CD4-positive, alpha-beta T cell (primary cell): ENCODE measurements at regions not wholly inside any gene's neighbourhood (a gene's known extent, or its start where the extent isn't known, plus 50 kb on each side); places are given as distances from the start of the nearest gene placed in this dataset.

Experiments used
- ATAC-seq: fragments of 200-7000 bp; cut with Tn5 transposase; one replicate; pipeline ENCODE4 v1.10.0; 2022; ENCODE audit warnings: mild to moderate bottlenecking; ENCODE audit not compliant: poor library complexity
- CTCF ChIA-PET: fragments of 350-600 bp; sonication (Branson Sonifier 250); formaldehyde crosslinking; loops from one replicate; lab custom pipeline; 2021; ENCODE audit warnings: antibody characterized with exemption, inconsistent platforms; lab: Charles Lee
- POLR2A ChIA-PET: fragments of 350-600 bp; sonication (Branson Sonifier 250); formaldehyde crosslinking; loops from one replicate; lab custom pipeline; 2021; ENCODE audit warnings: antibody characterized with exemption, inconsistent platforms; lab: Charles Lee
- DNase-seq, 14 experiments: peaks; one replicate each; pipeline ENCODE4 v3.0.0-alpha.2; 2013 to 2020; ENCODE audit warnings: mixed read lengths in 2 of 14
- H3K27ac ChIP-seq, 2 donors: one replicate each; pipeline versions ENCODE4 v1.5.1 to v1.7.0; 2013; ENCODE audit warnings: low read length in 2 of 2, low read depth in 1 of 2, mild to moderate bottlenecking in 1 of 2
- H3K27me3 ChIP-seq, 2 experiments: 1 replicate in 1 of 2; 2 replicates in 1 of 2; pipeline versions ENCODE4 v1.6.1 to v1.7.0; 2013; ENCODE audit warnings: low read length in 2 of 2, control low read depth in 1 of 2, mild to moderate bottlenecking in 1 of 2, moderate library complexity in 1 of 2; ENCODE audit not compliant: insufficient read depth in 2 of 2, control insufficient read depth in 1 of 2
- H3K36me3 ChIP-seq: one replicate; pipeline ENCODE4 v1.6.1; 2013; ENCODE audit warnings: low read length, control low read depth; ENCODE audit not compliant: insufficient read depth
- H3K4me1 ChIP-seq: one replicate; pipeline ENCODE4 v1.6.1; 2013; ENCODE audit warnings: low read length, control low read depth; ENCODE audit not compliant: insufficient read depth
- H3K4me3 ChIP-seq: one replicate; pipeline ENCODE4 v1.5.1; 2013; ENCODE audit warnings: mild to moderate bottlenecking, low read length, moderate library complexity
- H3K9me3 ChIP-seq, 2 experiments: 1 replicate in 1 of 2; 2 replicates in 1 of 2; pipeline versions ENCODE4 v1.6.1 to v1.7.0; 2013; ENCODE audit warnings: low read length in 2 of 2, mild to moderate bottlenecking in 2 of 2, control low read depth in 1 of 2, moderate library complexity in 1 of 2; ENCODE audit not compliant: control insufficient read depth in 1 of 2, insufficient read depth in 1 of 2
- H3K27ac Mint-ChIP-seq: one replicate; pipeline ENCODE4 v1.8.0; 2020; ENCODE audit warnings: mixed read lengths
- H3K27me3 Mint-ChIP-seq: one replicate; pipeline ENCODE4 v1.8.0; 2021; ENCODE audit warnings: mixed read lengths
- H3K36me3 Mint-ChIP-seq: one replicate; pipeline ENCODE4 v1.8.0; 2021; ENCODE audit warnings: low read depth, mixed read lengths
- H3K4me1 Mint-ChIP-seq: one replicate; pipeline ENCODE4 v1.8.0; 2021; ENCODE audit warnings: low read depth, mixed read lengths
- H3K4me3 Mint-ChIP-seq: one replicate; pipeline ENCODE4 v1.8.0; 2020; ENCODE audit warnings: mild to moderate bottlenecking, mixed read lengths
- H3K9me3 Mint-ChIP-seq: one replicate; pipeline ENCODE4 v1.8.0; 2020; ENCODE audit warnings: mixed read lengths
- CTCF ChIP-seq: fragments of 200-600 bp; IDR thresholded peaks from one replicate; pipeline ENCODE4 v1.8.0; 2022; ENCODE audit warnings: antibody characterized with exemption, mild to moderate bottlenecking
- intact Hi-C, 2 experiments: fragments of 100-400 bp; cut with DNase I in 1 of 2; cut with micrococcal nuclease in 1 of 2; formaldehyde crosslinking; loops; one replicate each; pipeline versions ENCODE4 v1.15.1 to v1.9.0; 2023 to 2025; cut with DNase I, micrococcal nuclease

DNA sequence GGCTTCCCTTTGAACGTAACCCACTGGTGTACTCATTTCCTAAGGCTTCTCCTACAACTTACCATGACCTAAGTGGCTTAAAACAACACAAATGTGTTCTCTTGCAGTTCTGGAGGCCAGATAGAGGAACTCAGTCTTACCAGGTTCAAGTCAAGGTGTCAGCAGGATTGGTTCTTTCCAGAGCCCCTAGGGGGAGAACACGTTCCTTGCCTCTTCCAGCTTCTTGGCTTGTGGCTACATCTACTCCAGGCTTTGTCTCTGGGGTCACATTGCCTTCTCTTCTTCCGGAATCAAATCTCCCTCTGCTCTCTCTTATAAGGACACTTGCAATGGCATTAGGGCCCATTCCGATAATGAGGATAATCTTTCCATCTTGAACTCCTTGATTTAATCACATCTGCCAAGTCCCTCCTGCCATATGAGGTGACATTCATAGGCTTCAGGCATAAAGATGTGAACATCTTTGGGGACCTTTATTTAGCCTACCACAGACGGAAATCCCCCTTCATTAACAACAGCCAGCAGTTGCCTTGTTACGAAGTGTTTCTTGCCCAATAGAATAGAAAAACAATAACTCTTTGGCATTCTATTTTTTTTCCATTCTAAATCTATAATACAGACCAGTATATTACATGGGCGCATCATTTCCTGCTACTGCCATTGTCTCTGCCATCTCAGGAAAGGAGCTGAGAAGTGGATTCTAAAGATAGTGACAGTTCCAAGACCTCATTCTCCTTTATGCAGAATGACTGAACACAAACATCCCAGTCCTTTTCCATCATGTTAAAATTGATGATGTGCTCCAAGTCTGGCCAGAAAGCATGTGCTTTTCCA lies 362.0 kb downstream of the ZNF521 start:
- H3K4me1 Mint-ChIP-seq: no peaks in the 10 kb centered on the region
- no peaks in the 10 kb centered on the region for H3K27me3 ChIP-seq
- no peaks in the 10 kb centered on the region for H3K36me3 ChIP-seq
- intact Hi-C loops: no loop called here
- H3K9me3 ChIP-seq: no peaks in the 10 kb centered on the region
- DNase-seq: no peak
- no peak overlapping the region for H3K4me3 ChIP-seq
- no peaks in the 10 kb centered on the region for H3K4me1 ChIP-seq
- TF ChIP-seq CTCF: no peak
- H3K27ac Mint-ChIP-seq: no peak overlapping the region
- CTCF ChIA-PET: no interaction called here
- H3K27me3 Mint-ChIP-seq: peaks cover 5% of the 10 kb centered on the region
- no peak overlapping the region for H3K4me3 Mint-ChIP-seq
- H3K36me3 Mint-ChIP-seq: no peaks in the 10 kb centered on the region
- no peaks in the 10 kb centered on the region for H3K9me3 Mint-ChIP-seq
- ATAC-seq: no peak
- no peak overlapping the region for H3K27ac ChIP-seq
- POLR2A ChIA-PET: no interaction called here

DNA sequence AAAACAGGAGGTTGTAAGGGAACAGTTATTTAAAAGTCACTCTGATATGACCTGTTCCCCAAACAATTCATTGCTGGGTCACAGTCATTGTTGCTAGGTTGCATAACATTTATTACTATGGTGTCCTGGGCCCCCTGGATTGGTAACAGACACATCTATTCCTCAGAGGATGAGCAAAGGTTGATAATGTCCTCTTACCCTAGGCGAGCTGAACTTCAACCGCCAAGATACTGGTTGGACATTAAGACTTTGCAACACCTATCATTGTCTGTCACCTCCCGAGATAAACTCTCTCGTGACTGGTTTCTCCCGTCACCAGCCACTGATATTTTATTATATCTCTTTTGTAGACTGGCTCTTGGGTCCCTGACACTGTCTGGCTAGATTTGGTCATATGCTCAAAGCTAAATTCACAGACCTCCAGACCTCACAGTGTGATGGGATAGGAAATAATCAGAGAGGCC lies 361.3 kb downstream of the ZNF521 start:
- H3K27ac ChIP-seq: no peak overlapping the region
- ChIA-PET POLR2A (no interaction called here), CTCF (no interaction called here)
- H3K4me3 ChIP-seq: no peak overlapping the region
- peaks cover 5% of the 10 kb centered on the region for H3K27me3 Mint-ChIP-seq
- TF ChIP-seq CTCF: no peak
- no peak overlapping the region for H3K27ac Mint-ChIP-seq
- DNase-seq: no peak
- no peaks in the 10 kb centered on the region for H3K36me3 ChIP-seq
- no peaks in the 10 kb centered on the region for H3K27me3 ChIP-seq
- no peaks in the 10 kb centered on the region for H3K4me1 Mint-ChIP-seq
- no peaks in the 10 kb centered on the region for H3K9me3 ChIP-seq
- ATAC-seq: no peak
- no peak overlapping the region for H3K4me3 Mint-ChIP-seq
- H3K9me3 Mint-ChIP-seq: no peaks in the 10 kb centered on the region
- intact Hi-C loops: no loop called here
- no peaks in the 10 kb centered on the region for H3K4me1 ChIP-seq
- H3K36me3 Mint-ChIP-seq: no peaks in the 10 kb centered on the region

GRCh38 chr18:24991141-24992060 lies 360.6 kb downstream of the ZNF521 start:
- no peak for TF ChIP-seq CTCF
- DNase-seq: no peak
- H3K27me3 ChIP-seq: no peaks in the 10 kb centered on the region
- Mint-ChIP-seq H3K9me3 (no peaks in the 10 kb centered on the region), H3K36me3 (no peaks in the 10 kb centered on the region), H3K27ac (no peak overlapping the region), H3K4me1 (no peaks in the 10 kb centered on the region), H3K27me3 (peaks cover under 1% of the 10 kb centered on the region), H3K4me3 (no peak overlapping the region)
- ChIA-PET POLR2A (no interaction called here), CTCF (no interaction called here)
- H3K4me1 ChIP-seq: no peaks in the 10 kb centered on the region
- no peak overlapping the region for H3K27ac ChIP-seq
- H3K9me3 ChIP-seq: no peaks in the 10 kb centered on the region
- intact Hi-C loops: no loop called here
- H3K4me3 ChIP-seq: no peak overlapping the region
- no peak for ATAC-seq
- H3K36me3 ChIP-seq: no peaks in the 10 kb centered on the region
